ENCODE measurements at regions not wholly inside any gene's neighbourhood (a gene's known extent, or its start where the extent isn't known, plus 50 kb on each side); places are given as distances from the start of the nearest gene placed in this dataset.

GRCh38 chr9:18149471-18150011 is 324.4 kb upstream of the ADAMTSL1 start:
- no peak for DNase-seq (ENCODE audit: low spot score)

- no peak for DNase-seq (ENCODE audit: low spot score)
Observed at GRCh38 chr9:18154661-18155060, 319.3 kb upstream of the ADAMTSL1 start.

- no peak for DNase-seq (ENCODE audit: low spot score)
Observed at GRCh38 chr9:18159254-18159653, 314.7 kb upstream of the ADAMTSL1 start.

GRCh38 chr9:18163146-18163545 is 310.8 kb upstream of the ADAMTSL1 start:
- DNase-seq (ENCODE audit: low spot score), result no peak

GRCh38 chr9:18167733-18168132 is 306.2 kb upstream of the ADAMTSL1 start:
- DNase-seq (ENCODE audit: low spot score), result no peak

GRCh38 chr9:18173923-18174322 is 300.0 kb upstream of the ADAMTSL1 start:
- DNase-seq (ENCODE audit: low spot score), result no peak

- no peak for DNase-seq (ENCODE audit: low spot score)
Observed at GRCh38 chr9:18182636-18183035, 291.3 kb upstream of the ADAMTSL1 start.

GRCh38 chr9:18183974-18184373 is 290.0 kb upstream of the ADAMTSL1 start:
- no peak for DNase-seq (ENCODE audit: low spot score)

- DNase-seq (ENCODE audit: low spot score), result no peak
Observed at GRCh38 chr9:18184401-18184800, 289.6 kb upstream of the ADAMTSL1 start.

- DNase-seq (ENCODE audit: low spot score), result peak; percentile 33
Observed at GRCh38 chr9:18185196-18185595, 288.8 kb upstream of the ADAMTSL1 start.

GRCh38 chr9:18188971-18189370 is 285.0 kb upstream of the ADAMTSL1 start:
- no peak for DNase-seq (ENCODE audit: low spot score)

- DNase-seq (ENCODE audit: low spot score), result no peak
Observed at GRCh38 chr9:18189871-18190670, 283.9 kb upstream of the ADAMTSL1 start.

- DNase-seq (ENCODE audit: low spot score), result peak; percentile 10
Observed at GRCh38 chr9:18190671-18191374, 283.1 kb upstream of the ADAMTSL1 start.

GRCh38 chr9:18194316-18194715 is 279.6 kb upstream of the ADAMTSL1 start:
- no peak for DNase-seq (ENCODE audit: low spot score)

- DNase-seq (ENCODE audit: low spot score), result no peak
Observed at GRCh38 chr9:18195223-18195622, 278.7 kb upstream of the ADAMTSL1 start.

- DNase-seq (ENCODE audit: low spot score), result no peak
Observed at GRCh38 chr9:18202924-18203323, 271.0 kb upstream of the ADAMTSL1 start.

GRCh38 chr9:18207735-18208134 is 266.2 kb upstream of the ADAMTSL1 start:
- DNase-seq (ENCODE audit: low spot score), result no peak

- DNase-seq (ENCODE audit: low spot score), result peak; percentile 36
Observed at GRCh38 chr9:18208166-18209059, 265.5 kb upstream of the ADAMTSL1 start.

- DNase-seq (ENCODE audit: low spot score), result no peak
Observed at GRCh38 chr9:18215626-18216025, 258.3 kb upstream of the ADAMTSL1 start.

- DNase-seq (ENCODE audit: low spot score), result no peak
Observed at GRCh38 chr9:18216376-18216775, 257.6 kb upstream of the ADAMTSL1 start.

- no peak for DNase-seq (ENCODE audit: low spot score)
Observed at GRCh38 chr9:18228101-18228500, 245.9 kb upstream of the ADAMTSL1 start.
